SK-N-SH treated with all-trans-retinoic acid at 6 μM for 48 hours (cell line): ENCODE measurements at regions not wholly inside any gene's neighbourhood (a gene's known extent, or its start where the extent isn't known, plus 50 kb on each side); places are given as distances from the start of the nearest gene placed in this dataset.

Experiments used
- BACH2 ChIP-seq: fragments of 250-450 bp; sonication (Bioruptor Pico); IDR thresholded peaks from 2 replicates; pipeline ENCODE4 v1.9.0; 2021; ENCODE audit warnings: mild to moderate bottlenecking, borderline replicate concordance
- CSDC2 ChIP-seq: fragments of 250-450 bp; sonication (Bioruptor Pico); IDR thresholded peaks from 2 replicates; pipeline ENCODE4 v1.5.0; 2020; ENCODE audit warnings: mild to moderate bottlenecking, moderate library complexity
- ISL1 ChIP-seq: fragments of 250-450 bp; sonication (Bioruptor Pico); IDR thresholded peaks from 2 replicates; pipeline ENCODE4 v2.1.2; 2022; ENCODE audit warnings: mild to moderate bottlenecking, moderate library complexity
- PATZ1 ChIP-seq: fragments of 250-450 bp; sonication (Bioruptor Pico); IDR thresholded peaks from 2 replicates; pipeline ENCODE4 v1.8.0; 2020; ENCODE audit warnings: mild to moderate bottlenecking, moderate library complexity, borderline replicate concordance
- SNAI2 ChIP-seq: fragments of 250-450 bp; sonication (Bioruptor Pico); IDR thresholded peaks from 2 replicates; pipeline ENCODE4 v1.5.0; 2020; ENCODE audit warnings: mild to moderate bottlenecking, moderate library complexity
- ZC3H10 ChIP-seq: fragments of 250-450 bp; sonication (Bioruptor Pico); IDR thresholded peaks from 2 replicates; pipeline ENCODE4 v1.5.1; 2021; ENCODE audit warnings: mild to moderate bottlenecking, moderate library complexity
- ZFP3 ChIP-seq: fragments of 250-450 bp; sonication (Bioruptor Pico); IDR thresholded peaks from 2 replicates; pipeline ENCODE4 v1.5.0; 2020; ENCODE audit warnings: mild to moderate bottlenecking, moderate library complexity
- ZFP30 ChIP-seq: fragments of 450-650 bp; formaldehyde crosslinking; IDR thresholded peaks from 2 replicates; pipeline ENCODE4 v1.5.0; 2022; ENCODE audit warnings: mild to moderate bottlenecking, moderate library complexity
- ZNF565 ChIP-seq: fragments of 450-650 bp; formaldehyde crosslinking; conservative IDR thresholded peaks from 2 replicates; pipeline ENCODE4 v1.5.0; 2020; ENCODE audit warnings: low read depth, mild to moderate bottlenecking, moderate library complexity
- TF ChIP-seq, protein P1 (sequence below): fragments of 250-450 bp; sonication (Bioruptor Pico); IDR thresholded peaks from 2 replicates; pipeline ENCODE4 v1.5.1; 2020; ENCODE audit warnings: low read depth, mild to moderate bottlenecking, moderate library complexity

- TF ChIP-seq ZFP3, result no peak
- no peak for TF ChIP-seq BACH2
- TF ChIP-seq, protein P1, sequence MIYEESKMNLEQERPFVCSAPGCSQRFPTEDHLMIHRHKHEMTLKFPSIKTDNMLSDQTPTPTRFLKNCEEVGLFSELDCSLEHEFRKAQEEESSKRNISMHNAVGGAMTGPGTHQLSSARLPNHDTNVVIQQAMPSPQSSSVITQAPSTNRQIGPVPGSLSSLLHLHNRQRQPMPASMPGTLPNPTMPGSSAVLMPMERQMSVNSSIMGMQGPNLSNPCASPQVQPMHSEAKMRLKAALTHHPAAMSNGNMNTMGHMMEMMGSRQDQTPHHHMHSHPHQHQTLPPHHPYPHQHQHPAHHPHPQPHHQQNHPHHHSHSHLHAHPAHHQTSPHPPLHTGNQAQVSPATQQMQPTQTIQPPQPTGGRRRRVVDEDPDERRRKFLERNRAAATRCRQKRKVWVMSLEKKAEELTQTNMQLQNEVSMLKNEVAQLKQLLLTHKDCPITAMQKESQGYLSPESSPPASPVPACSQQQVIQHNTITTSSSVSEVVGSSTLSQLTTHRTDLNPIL, result no peak
- TF ChIP-seq SNAI2 (CRISPR knock-in tag), result no peak
- TF ChIP-seq ZFP30 (CRISPR knock-in tag), result no peak
- TF ChIP-seq ZNF565 (CRISPR knock-in tag), result no peak
- no peak for TF ChIP-seq PATZ1 (CRISPR knock-in tag)
- no peak for TF ChIP-seq CSDC2
- TF ChIP-seq ISL1 (CRISPR knock-in tag), result no peak
- no peak for TF ChIP-seq ZC3H10 (CRISPR knock-in tag)
Observed at GRCh38 chr7:138276891-138277290, 183.2 kb upstream of the TRIM24 start.
